Transverse colon (tissue), 4 donors: ENCODE measurements at regions not wholly inside any gene's neighbourhood (a gene's known extent, or its start where the extent isn't known, plus 50 kb on each side); places are given as distances from the start of the nearest gene placed in this dataset.

Experiments used
- CTCF ChIP-seq, 5 experiments: fragments of 200-600 bp in 3 of 5; fragments of 450-650 bp in 2 of 5; sonication (generic) in 3 of 5; IDR thresholded peaks; 1 replicate in 2 of 5; 2 replicates in 3 of 5; pipeline ENCODE4 v1.5.1; 2016 to 2017; ENCODE audit warnings: antibody characterized with exemption in 5 of 5, inconsistent platforms in 3 of 5, mild to moderate bottlenecking in 2 of 5, moderate library complexity in 1 of 5
- EP300 ChIP-seq: sonication (generic); formaldehyde crosslinking; IDR thresholded peaks from one replicate; pipeline ENCODE4 v1.6.1; 2017; ENCODE audit warnings: antibody characterized with exemption, low read depth
- POLR2A ChIP-seq: fragments of 450-650 bp; IDR thresholded peaks from one replicate; pipeline ENCODE4 v1.6.1; 2016; ENCODE audit warnings: antibody characterized with exemption, mild to moderate bottlenecking, moderate library complexity
- POLR2AphosphoS5 ChIP-seq, 3 donors: sonication (generic); formaldehyde crosslinking; IDR thresholded peaks; one replicate each; pipeline ENCODE4 v1.6.1; 2016; ENCODE audit warnings: antibody characterized with exemption in 3 of 3

- TF ChIP-seq CTCF (IDR thresholded peaks at IDR 0.05) (no peak), POLR2A (no peak), POLR2AphosphoS5 (IDR thresholded peaks at IDR 0.05) (no peak), EP300 (no peak)
Observed at GRCh38 chrY:9029929-9030328, 307.3 kb upstream of the TSPY4 start.
